ENCODE measurements at regions not wholly inside any gene's neighbourhood (a gene's known extent, or its start where the extent isn't known, plus 50 kb on each side); places are given as distances from the start of the nearest gene placed in this dataset.
"Not testable (repeated sequence)": the region's sequence is repeated elsewhere in the genome, so short reads cannot be mapped to it uniquely, and the experiment has no call there.

DNA sequence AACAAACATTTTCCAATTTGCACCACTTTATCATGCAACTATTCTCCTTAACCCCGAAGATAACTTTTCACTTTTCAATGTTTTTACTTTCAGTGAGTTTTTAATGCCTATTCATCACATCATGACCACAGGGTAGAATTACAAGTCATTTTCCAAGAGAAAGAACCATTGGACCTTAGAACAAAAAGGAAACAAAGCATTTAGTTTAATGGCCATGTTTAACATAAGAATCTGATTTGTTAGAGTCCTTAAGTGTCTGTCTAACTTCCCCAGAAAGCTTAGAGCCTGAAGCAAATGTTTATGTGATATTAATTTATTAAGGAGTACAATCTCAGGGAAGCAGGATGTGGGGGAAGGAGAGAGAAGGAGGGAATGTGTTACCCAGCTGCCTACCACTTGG lies 325.8 kb upstream of the RIOK2 start:
- H3K27me3 ChIP-seq (replicated peaks; ENCODE audit: control insufficient read depth, insufficient read depth, low read length), result no peaks in the 10 kb centered on the region
- no peaks in the 10 kb centered on the region for H3K36me3 ChIP-seq (ENCODE audit: control insufficient read depth, insufficient read depth, low read length)
- TF ChIP-seq, protein P1, sequence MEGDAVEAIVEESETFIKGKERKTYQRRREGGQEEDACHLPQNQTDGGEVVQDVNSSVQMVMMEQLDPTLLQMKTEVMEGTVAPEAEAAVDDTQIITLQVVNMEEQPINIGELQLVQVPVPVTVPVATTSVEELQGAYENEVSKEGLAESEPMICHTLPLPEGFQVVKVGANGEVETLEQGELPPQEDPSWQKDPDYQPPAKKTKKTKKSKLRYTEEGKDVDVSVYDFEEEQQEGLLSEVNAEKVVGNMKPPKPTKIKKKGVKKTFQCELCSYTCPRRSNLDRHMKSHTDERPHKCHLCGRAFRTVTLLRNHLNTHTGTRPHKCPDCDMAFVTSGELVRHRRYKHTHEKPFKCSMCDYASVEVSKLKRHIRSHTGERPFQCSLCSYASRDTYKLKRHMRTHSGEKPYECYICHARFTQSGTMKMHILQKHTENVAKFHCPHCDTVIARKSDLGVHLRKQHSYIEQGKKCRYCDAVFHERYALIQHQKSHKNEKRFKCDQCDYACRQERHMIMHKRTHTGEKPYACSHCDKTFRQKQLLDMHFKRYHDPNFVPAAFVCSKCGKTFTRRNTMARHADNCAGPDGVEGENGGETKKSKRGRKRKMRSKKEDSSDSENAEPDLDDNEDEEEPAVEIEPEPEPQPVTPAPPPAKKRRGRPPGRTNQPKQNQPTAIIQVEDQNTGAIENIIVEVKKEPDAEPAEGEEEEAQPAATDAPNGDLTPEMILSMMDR (IDR thresholded peaks at IDR 0.05; ENCODE audit: insufficient read depth, low read length, poor library complexity, severe bottlenecking), result no peak
- DNase-seq (ENCODE audit: extremely low read depth, insufficient read length), result no peak
- H3K4me3 ChIP-seq (replicated peaks; ENCODE audit: low read depth, low read length), result no peak overlapping the region

DNA sequence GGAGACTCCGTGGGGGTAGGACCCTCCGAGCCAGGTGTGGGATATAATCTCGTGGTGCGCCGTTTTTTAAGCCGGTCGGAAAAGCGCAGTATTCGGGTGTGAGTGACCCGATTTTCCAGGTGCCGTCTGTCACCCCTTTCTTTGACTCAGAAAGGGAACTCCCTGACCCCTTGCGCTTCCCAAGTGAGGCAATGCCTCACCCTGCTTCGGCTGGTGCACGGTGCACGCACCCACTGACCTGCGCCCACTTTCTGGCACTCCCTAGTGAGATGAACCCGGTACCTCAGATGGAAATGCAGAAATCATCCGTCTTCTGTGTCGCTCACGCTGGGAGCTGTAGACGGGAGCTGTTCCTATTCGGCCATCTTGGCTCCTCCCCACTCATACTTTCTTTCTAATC lies 336.5 kb upstream of the RIOK2 start:
- not testable (repeated sequence) for H3K36me3 ChIP-seq (ENCODE audit: control insufficient read depth, insufficient read depth, low read length); H3K27me3 ChIP-seq (replicated peaks; ENCODE audit: control insufficient read depth, insufficient read depth, low read length); DNase-seq (ENCODE audit: extremely low read depth, insufficient read length); H3K4me3 ChIP-seq (replicated peaks; ENCODE audit: low read depth, low read length)

DNA sequence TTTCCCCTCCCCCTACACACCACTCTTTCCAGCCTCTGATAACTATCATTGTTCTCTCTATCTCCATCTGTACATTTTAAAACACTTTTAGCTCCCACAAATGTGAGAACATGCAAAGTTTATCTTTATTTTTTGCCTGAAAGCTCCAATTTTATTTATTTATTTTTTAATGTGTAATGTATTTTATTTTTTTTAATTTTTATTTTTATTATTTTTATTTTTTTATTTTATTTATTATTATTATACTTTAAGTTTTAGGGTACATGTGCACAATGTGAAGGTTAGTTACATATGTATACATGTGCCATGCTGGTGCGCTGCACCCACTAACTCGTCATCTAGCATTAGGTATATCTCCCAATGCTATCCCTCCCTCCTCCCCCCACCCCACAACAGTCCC lies 340.3 kb upstream of the RIOK2 start:
- not testable (repeated sequence) for DNase-seq (ENCODE audit: extremely low read depth, insufficient read length); H3K4me3 ChIP-seq (replicated peaks; ENCODE audit: low read depth, low read length); H3K27me3 ChIP-seq (replicated peaks; ENCODE audit: control insufficient read depth, insufficient read depth, low read length); H3K36me3 ChIP-seq (ENCODE audit: control insufficient read depth, insufficient read depth, low read length)

DNA sequence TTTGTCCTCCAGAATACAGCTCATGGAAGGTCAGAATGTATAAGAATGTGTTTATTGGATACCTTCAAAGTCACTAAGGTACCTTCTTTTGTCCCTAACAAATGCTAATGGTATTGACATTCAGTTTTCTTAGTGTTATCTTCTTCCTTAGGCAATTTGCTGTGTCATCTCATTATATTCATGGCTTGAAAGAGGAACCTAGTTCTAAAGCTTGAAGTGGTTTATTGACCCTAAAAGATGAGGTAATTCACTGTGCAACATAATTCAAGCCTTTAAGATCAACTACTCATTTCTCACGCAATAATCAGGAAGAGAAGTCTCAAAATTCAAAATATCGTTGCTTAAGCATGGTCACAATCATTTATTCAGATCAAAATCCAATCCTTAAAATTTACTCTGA lies 342.7 kb upstream of the RIOK2 start:
- H3K4me3 ChIP-seq (replicated peaks; ENCODE audit: low read depth, low read length), result no peak overlapping the region
- no peaks in the 10 kb centered on the region for H3K36me3 ChIP-seq (ENCODE audit: control insufficient read depth, insufficient read depth, low read length)
- no peaks in the 10 kb centered on the region for H3K27me3 ChIP-seq (replicated peaks; ENCODE audit: control insufficient read depth, insufficient read depth, low read length)
- TF ChIP-seq, protein P1 (IDR thresholded peaks at IDR 0.05; ENCODE audit: insufficient read depth, low read length, poor library complexity, severe bottlenecking), result no peak
- DNase-seq (ENCODE audit: extremely low read depth, insufficient read length), result no peak

DNA sequence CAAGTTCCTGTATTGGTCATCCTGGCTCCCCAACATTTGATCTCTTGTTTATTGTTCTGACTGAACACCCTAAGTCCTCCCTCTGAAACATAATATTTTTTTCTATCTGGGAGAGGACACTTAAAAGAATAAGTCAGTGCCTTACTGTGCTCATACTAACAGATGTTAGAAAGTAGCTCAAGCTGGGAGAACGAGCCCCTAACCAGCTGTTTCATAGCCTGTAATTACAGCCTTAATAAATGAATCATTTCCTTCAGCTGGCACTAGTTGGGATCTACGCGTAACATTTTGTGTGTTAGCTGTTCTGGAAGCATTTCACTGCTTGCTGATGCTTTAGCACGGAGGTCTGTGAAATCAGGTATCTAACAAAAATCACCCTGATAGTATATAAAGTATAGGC lies 345.9 kb upstream of the RIOK2 start:
- Histone ChIP-seq H3K36me3 (ENCODE audit: control insufficient read depth, insufficient read depth, low read length) (no peaks in the 10 kb centered on the region), H3K27me3 (replicated peaks; ENCODE audit: control insufficient read depth, insufficient read depth, low read length) (no peaks in the 10 kb centered on the region), H3K4me3 (replicated peaks; ENCODE audit: low read depth, low read length) (no peak overlapping the region)
- TF ChIP-seq, protein P1 (IDR thresholded peaks at IDR 0.05; ENCODE audit: insufficient read depth, low read length, poor library complexity, severe bottlenecking), result no peak
- DNase-seq (ENCODE audit: extremely low read depth, insufficient read length), result no peak

DNA sequence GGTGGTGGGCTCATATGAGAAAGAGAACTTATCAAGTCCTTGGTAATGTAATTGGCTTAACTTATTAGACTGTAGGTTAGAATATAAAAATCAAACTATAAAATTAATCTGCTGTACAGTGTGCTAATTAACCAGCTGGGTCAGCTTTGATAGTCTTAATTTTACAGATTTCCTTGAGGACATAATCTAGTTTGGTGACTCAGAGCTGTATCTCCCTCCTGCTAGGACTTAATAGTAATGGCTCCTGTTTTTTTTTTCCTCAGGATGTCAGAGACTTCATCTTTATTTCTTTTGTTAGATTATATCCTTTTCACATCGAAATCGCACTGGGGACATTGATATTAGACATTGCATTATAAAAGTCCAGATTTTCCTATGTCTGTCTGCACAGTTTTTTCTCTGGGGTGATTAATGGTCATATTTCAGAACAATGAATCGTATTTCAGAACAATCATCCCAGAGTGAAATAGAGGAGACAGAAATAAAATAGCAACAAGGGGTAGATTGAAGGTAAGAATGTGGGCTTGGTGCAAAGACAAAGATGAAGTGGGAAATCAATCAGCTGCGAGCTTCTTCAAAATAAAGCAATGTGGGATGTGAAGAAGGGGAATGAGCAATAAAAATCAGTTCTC lies 346.4 kb upstream of the RIOK2 start:
- Histone ChIP-seq H3K27me3 (replicated peaks; ENCODE audit: control insufficient read depth, insufficient read depth, low read length) (no peaks in the 10 kb centered on the region), H3K36me3 (ENCODE audit: control insufficient read depth, insufficient read depth, low read length) (no peaks in the 10 kb centered on the region), H3K4me3 (replicated peaks; ENCODE audit: low read depth, low read length) (no peak overlapping the region)
- TF ChIP-seq, protein P1 (IDR thresholded peaks at IDR 0.05; ENCODE audit: insufficient read depth, low read length, poor library complexity, severe bottlenecking), result no peak
- no peak for DNase-seq (ENCODE audit: extremely low read depth, insufficient read length)

DNA sequence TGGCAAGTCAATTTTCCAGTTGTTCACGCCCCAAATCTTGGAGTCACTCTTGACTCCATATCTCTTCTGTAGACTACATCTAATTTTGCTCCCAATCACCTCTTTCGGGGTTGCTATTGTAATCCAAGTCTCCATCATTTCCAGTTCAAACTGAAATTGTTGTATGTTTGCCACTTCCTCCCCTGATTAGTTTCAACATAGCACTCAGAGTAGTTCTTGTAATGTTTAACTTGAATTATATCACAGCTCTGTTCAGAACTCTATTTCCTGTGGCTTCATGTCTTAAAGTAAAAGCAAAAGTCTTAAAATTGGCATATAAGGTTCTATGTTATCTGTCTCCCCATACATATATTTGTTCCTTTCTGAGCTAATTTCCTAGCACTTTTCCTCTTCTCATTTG lies 348.5 kb upstream of the RIOK2 start:
- Histone ChIP-seq H3K27me3 (replicated peaks; ENCODE audit: control insufficient read depth, insufficient read depth, low read length) (no peaks in the 10 kb centered on the region), H3K4me3 (replicated peaks; ENCODE audit: low read depth, low read length) (no peak overlapping the region), H3K36me3 (ENCODE audit: control insufficient read depth, insufficient read depth, low read length) (no peaks in the 10 kb centered on the region)
- DNase-seq (ENCODE audit: extremely low read depth, insufficient read length), result no peak
- TF ChIP-seq, protein P1 (IDR thresholded peaks at IDR 0.05; ENCODE audit: insufficient read depth, low read length, poor library complexity, severe bottlenecking), result no peak
